Calu3 (cell line): ENCODE measurements at regions not wholly inside any gene's neighbourhood (a gene's known extent, or its start where the extent isn't known, plus 50 kb on each side); places are given as distances from the start of the nearest gene placed in this dataset.
"Not testable (repeated sequence)": the region's sequence is repeated elsewhere in the genome, so short reads cannot be mapped to it uniquely, and the experiment has no call there.

Experiments used
- BruUV-seq: library from RNA; stranded (reverse); fragments of 400-500 nt; replicated peaks from 2 replicates; lab custom pipeline; 2021; lab: Mats Ljungman, UMichigan
- CTCF ChIA-PET: fragments of 300-600 bp; sonication (Branson Sonifier 250); formaldehyde crosslinking; loops from one replicate; lab custom pipeline; 2022; ENCODE audit warnings: antibody characterized with exemption; lab: Charles Lee
- DNase-seq: peaks from one replicate; pipeline ENCODE4 v3.0.0; 2022
- H3K27ac Mint-ChIP-seq: one replicate; pipeline ENCODE4 v1.8.0; 2022; ENCODE audit warnings: mixed read lengths; ENCODE audit not compliant: unreplicated experiment
- H3K27me3 Mint-ChIP-seq: one replicate; pipeline ENCODE4 v1.8.0; 2022; ENCODE audit warnings: mixed read lengths; ENCODE audit not compliant: unreplicated experiment
- H3K36me3 Mint-ChIP-seq: one replicate; pipeline ENCODE4 v1.8.0; 2022; ENCODE audit warnings: mild to moderate bottlenecking, moderate library complexity, mixed read lengths; ENCODE audit not compliant: insufficient read depth, unreplicated experiment
- H3K4me1 Mint-ChIP-seq: one replicate; pipeline ENCODE4 v1.8.0; 2022; ENCODE audit warnings: mild to moderate bottlenecking, low read depth, mixed read lengths; ENCODE audit not compliant: unreplicated experiment
- H3K4me3 Mint-ChIP-seq: one replicate; pipeline ENCODE4 v1.8.0; 2022; ENCODE audit warnings: mild to moderate bottlenecking, low read depth, moderate library complexity, mixed read lengths; ENCODE audit not compliant: unreplicated experiment
- H3K9me3 Mint-ChIP-seq: one replicate; pipeline ENCODE4 v1.8.0; 2022; ENCODE audit warnings: low read depth, mixed read lengths; ENCODE audit not compliant: unreplicated experiment
- CTCF ChIP-seq: fragments of 200-600 bp; IDR thresholded peaks from one replicate; pipeline ENCODE4 v1.8.0; 2022; ENCODE audit warnings: antibody characterized with exemption; ENCODE audit not compliant: unreplicated experiment
- intact Hi-C: fragments of 100-400 bp; cut with micrococcal nuclease; formaldehyde crosslinking; loops from one replicate; pipeline ENCODE4 v1.10.0; 2022; ENCODE audit not compliant: unreplicated experiment

- CTCF ChIA-PET, result no interaction called here
These were observed 870.6 kb downstream of the TMEM121 start for GRCh38 chr14:106396999-106397398.

GRCh38 chr14:106398931-106399331 is 872.5 kb downstream of the TMEM121 start:
- H3K4me1 Mint-ChIP-seq, H3K9me3 Mint-ChIP-seq, H3K27ac Mint-ChIP-seq, intact Hi-C loops, H3K36me3 Mint-ChIP-seq, CTCF ChIA-PET, BruUV-seq, DNase-seq, H3K4me3 Mint-ChIP-seq: not testable (repeated sequence)
- peaks cover 29% of the 10 kb centered on the region for H3K27me3 Mint-ChIP-seq

More at GRCh38 chr14:106396999-106397398, 870.6 kb downstream of the TMEM121 start:
- no peaks in the 10 kb centered on the region for H3K9me3 Mint-ChIP-seq
- H3K4me1 Mint-ChIP-seq, result no peaks in the 10 kb centered on the region
- intact Hi-C loops, result no loop called here
- TF ChIP-seq CTCF, result no peak
- no peak overlapping the region for H3K27ac Mint-ChIP-seq
- no peaks in the 10 kb centered on the region for H3K36me3 Mint-ChIP-seq
- BruUV-seq, result no TSS peak
- H3K4me3 Mint-ChIP-seq, result no peak overlapping the region
- no peak for DNase-seq
- peaks cover 45% of the 10 kb centered on the region for H3K27me3 Mint-ChIP-seq

- H3K27ac Mint-ChIP-seq, BruUV-seq, H3K4me1 Mint-ChIP-seq, H3K4me3 Mint-ChIP-seq, DNase-seq, H3K36me3 Mint-ChIP-seq, CTCF ChIA-PET, intact Hi-C loops, H3K9me3 Mint-ChIP-seq: not testable (repeated sequence)
- H3K27me3 Mint-ChIP-seq, result peaks cover 12% of the 10 kb centered on the region
These were observed 874.9 kb downstream of the TMEM121 start for GRCh38 chr14:106401316-106401715.

GRCh38 chr14:106410229-106410628 is 883.8 kb downstream of the TMEM121 start:
- peak; percentile 30 for DNase-seq
- intact Hi-C loops, H3K9me3 Mint-ChIP-seq, H3K4me1 Mint-ChIP-seq, BruUV-seq, CTCF ChIA-PET, H3K27me3 Mint-ChIP-seq, H3K4me3 Mint-ChIP-seq, H3K36me3 Mint-ChIP-seq, H3K27ac Mint-ChIP-seq: not testable (repeated sequence)
- peak; percentile 52 for TF ChIP-seq CTCF

GRCh38 chr14:106414464-106414863 is 888.1 kb downstream of the TMEM121 start:
- intact Hi-C loops, result no loop called here
- no peak overlapping the region for H3K27ac Mint-ChIP-seq
- BruUV-seq, result no TSS peak
- peaks cover 14% of the 10 kb centered on the region for H3K27me3 Mint-ChIP-seq
- H3K4me3 Mint-ChIP-seq, result no peak overlapping the region
- no peak for TF ChIP-seq CTCF
- H3K4me1 Mint-ChIP-seq, result no peaks in the 10 kb centered on the region
- H3K36me3 Mint-ChIP-seq, result no peaks in the 10 kb centered on the region
- DNase-seq, result no peak
- CTCF ChIA-PET, result no interaction called here
- H3K9me3 Mint-ChIP-seq, result no peaks in the 10 kb centered on the region
